HG02981 (cell line): ENCODE measurements at regions not wholly inside any gene's neighbourhood (a gene's known extent, or its start where the extent isn't known, plus 50 kb on each side); places are given as distances from the start of the nearest gene placed in this dataset.
"Not testable (repeated sequence)": the region's sequence is repeated elsewhere in the genome, so short reads cannot be mapped to it uniquely, and the experiment has no call there.

Source experiments
- ATAC-seq: cut with Tn5 transposase; IDR thresholded peaks from one replicate; pipeline ENCODE4 v1.9.1; 2021; ENCODE audit warnings: mild to moderate bottlenecking, moderate library complexity; ENCODE audit not compliant: unreplicated experiment

DNA sequence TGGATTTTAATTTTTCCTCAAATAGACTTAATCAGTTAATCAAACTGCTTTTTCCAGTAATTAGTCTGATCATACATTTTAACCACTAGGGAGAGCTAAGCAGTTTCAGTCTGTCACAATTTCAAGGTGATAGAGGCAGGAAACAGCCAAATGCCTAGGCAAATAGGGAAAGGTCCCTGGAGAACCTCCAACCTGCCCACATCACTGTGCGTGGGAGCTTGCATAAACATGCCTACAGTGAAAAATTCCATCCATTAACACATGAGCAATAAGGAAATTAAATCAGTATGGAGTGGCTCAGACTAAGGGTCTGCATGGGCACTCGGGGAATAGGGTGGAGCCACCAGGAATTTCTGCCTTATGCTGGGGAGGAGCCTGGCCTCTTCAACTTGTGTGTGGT, 74.6 kb downstream of the AASDHPPT start:
- no peak for ATAC-seq

DNA sequence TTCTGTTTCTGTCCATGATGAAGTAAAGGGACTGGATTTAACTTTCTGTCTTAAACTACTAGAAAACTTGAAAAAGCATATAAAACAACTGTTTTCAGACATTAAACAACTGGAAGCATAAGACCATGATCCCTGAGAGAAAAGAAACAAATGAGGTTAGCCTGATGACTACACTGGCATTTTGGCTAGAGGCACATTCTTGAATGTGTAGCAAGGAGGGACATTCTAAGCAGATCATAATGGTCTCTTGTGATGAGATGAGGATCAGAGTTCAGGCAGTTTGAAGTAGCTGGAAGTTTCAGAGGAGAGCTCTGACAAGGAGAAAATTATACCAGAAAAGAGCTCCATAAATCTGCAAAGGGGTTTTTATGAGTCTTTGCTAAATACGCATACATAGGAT, 75.4 kb downstream of the AASDHPPT start:
- ATAC-seq = no peak

DNA sequence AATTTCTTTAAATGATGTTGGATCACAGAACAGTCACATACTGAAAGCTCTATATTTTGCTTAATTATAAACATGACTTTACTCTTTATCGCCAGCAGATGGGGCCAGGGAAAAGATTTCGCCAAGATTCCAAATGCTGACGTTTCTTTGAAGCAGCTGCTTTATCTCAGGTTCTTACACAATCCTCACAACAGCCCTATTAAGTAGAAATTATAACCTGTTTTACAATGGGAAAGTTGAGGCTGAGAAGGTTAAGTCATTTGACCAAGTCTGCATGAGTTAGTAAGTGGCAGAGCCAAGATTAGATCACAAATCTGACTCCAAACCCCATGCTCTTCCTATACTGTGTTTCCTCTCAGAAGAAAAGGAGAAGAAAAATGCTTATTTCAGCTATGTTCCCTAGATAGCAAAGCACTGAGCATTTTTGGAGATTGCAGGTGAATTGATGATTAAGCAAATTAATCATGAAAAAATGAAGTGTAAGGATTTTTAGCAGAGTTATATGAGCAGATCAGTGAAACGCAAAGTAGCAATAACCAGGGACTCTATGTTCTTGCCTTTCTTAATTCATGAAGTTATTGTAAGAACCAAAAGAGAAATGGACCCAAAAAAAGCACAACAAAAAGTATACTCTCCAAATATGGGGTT, 79.0 kb downstream of the AASDHPPT start:
- peak; percentile 58 for ATAC-seq

GRCh38 chr11:106158406-106158805, 80.9 kb downstream of the AASDHPPT start:
- no peak for ATAC-seq

DNA sequence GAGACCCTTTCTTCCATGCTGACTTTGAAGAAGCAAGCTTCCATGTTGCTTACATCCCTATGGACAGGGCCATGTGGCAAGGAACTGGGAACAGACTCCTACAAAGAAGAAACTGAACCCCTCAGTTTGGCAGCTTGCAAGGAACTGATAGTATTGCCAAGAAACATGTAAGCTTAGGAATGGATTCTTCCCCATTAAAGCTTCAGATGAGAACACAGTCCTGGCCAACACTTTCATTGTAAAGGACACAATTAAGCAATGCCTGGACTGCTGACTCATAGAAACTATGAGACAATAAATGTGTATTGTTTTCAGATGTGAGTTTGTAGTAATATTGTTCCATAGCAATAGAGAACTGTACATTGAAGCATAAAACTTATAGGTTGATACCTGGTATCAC, 82.4 kb downstream of the AASDHPPT start:
- ATAC-seq = no peak

DNA sequence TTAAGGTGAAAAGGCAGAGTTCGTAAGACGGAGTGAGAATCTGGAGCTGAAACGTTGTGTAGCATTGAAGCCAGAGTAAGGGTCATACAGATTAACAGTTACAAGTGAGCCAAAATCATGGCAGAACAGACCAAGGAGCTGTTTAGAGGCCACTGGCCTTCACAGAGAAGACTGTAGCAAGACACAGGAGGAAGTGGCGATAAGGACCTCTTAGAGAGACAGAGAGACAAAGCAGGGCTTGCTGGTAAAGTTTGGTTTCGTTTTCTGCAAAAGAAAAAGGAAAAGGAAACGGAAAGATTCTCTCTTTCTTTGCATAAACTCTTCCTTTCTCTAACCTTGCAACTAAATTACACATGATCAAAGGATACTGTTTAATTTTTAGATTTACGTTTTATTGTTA, 83.0 kb downstream of the AASDHPPT start:
- ATAC-seq = no peak

DNA sequence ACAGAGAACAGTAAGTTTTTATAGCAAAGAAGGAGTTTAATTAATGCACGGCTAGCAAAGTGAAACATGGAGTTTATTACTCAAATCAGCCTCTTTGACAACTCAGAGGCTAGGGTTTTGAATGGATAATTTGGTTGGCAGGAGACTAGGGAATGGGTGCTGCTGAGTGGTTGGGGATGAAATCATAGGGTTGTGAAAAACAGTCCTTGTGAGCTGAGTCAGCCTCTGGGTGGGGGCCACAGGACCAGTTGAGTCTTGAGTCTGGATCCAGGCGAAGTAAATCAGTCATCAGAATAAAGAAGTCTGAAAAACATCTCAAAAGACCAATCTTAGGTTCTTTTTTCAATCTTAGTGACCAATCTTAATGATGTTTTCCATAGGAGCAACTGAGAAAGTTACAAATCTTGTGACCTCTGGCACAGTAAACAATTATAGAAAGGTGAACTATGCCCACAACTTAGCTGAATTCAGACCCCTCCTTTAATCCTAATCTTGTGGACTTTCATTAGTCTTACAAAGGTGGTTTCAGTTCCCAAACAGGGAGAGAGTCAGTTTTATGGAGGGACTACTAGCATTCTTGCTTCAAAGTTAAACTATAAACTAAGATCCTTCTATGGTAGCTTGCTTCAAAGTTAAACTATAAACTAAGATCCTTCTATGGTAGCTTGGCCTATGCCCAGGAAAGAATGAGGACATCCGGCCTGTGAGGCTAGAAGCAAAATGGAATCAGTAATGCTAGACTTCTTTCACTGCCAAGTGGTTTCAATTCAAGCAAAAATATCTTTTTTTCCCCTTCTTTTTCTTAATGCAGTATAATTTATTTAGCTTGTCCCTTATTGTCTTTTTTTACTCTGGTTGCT, 84.5 kb downstream of the AASDHPPT start:
- no peak for ATAC-seq

GRCh38 chr11:106167085-106167484, 89.6 kb downstream of the AASDHPPT start:
- no peak for ATAC-seq

GRCh38 chr11:106172386-106172991, 95.0 kb downstream of the AASDHPPT start:
- no peak for ATAC-seq

- ATAC-seq = no peak
Observed at GRCh38 chr11:106173291-106173690, 95.8 kb downstream of the AASDHPPT start.

GRCh38 chr11:106174003-106174402, 96.5 kb downstream of the AASDHPPT start:
- ATAC-seq = not testable (repeated sequence)

DNA sequence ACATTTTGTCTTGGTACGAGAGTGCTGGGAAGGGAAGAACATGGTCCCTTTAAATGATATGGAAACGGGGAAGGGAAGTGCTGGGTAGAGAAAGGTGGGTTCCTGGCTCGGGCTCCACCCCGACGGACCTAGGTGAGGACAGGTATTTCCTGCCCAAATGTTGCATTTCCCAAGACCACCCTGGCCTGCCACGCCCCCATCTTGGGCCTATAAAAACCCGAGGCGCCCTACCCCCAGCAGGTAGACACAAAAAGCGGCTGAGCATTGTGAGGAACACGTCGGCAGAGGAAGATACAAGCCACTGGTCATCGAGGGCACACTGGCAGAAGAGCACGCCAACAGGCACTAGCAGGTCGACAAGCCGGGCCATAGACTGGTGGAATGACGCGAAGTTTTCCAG, 99.4 kb downstream of the AASDHPPT start:
- ATAC-seq = no peak

GRCh38 chr11:106177311-106177710, 99.8 kb downstream of the AASDHPPT start:
- no peak for ATAC-seq

DNA sequence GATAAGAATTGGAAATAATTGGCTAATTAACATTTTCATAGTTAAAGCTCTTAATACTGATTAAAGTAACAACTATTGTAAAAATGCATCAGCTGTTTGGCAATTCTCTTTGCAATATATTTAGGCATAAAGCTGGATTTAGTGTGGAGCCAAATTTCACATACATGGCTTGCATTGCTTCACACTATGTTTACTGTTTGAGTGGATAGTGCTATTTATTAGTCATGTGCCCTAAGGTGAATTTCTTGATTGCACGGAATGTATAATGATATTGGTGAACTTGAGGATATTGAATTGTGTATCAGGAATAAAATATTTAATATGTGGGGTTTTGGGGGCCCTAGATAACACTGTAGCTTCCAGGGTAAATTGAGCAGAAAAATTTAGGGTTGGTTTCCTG, 100.9 kb downstream of the AASDHPPT start:
- no peak for ATAC-seq

- no peak for ATAC-seq
Observed at GRCh38 chr11:106179048-106179447, 101.6 kb downstream of the AASDHPPT start.

DNA sequence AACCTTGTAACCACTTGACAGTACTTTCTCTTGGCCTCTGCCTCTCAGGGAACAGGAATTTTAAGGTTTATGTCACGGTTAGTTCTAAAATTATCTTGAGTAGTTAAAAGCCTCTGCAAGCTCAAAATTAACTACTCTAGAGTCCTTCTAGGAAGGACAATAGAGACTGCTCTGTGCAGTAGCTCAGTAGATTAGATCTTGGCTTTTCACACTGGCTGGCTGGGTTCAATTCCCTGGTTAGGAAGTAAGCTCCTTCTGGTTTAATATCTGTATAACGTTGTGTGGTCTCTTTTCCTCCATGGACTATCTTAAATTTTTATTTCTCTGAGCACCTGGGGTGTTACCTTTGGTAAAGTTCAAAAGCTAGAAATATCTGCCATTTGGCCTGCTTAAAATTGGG, 109.2 kb downstream of the AASDHPPT start:
- no peak for ATAC-seq

DNA sequence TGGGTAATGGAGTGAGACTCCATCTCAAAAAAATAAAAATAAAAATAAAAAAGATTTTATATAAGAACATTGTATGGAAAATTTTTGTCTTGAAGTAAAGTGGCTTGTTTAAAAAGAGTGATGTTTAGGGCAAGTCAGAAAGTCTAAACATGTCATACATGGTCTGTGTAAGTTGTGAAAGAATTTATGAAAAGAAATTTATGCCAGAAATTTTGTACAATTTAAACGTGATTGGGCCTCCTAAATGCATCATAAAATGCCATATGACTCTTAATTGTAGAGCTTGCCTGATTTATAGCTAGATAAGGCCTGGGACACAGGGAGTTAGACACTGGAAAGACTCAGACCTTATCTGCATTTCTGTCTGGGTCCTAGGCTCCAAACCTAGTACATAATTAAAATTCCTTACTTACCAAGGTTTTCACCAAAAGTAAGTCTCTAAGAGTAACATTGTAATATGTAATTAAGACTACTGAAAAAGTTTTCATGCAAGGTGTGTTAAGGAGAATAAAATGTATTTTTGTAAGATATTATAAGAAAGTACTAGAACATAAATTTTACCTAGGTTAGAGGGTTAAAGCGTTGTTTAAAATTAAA, 110.5 kb downstream of the AASDHPPT start:
- ATAC-seq = no peak

DNA sequence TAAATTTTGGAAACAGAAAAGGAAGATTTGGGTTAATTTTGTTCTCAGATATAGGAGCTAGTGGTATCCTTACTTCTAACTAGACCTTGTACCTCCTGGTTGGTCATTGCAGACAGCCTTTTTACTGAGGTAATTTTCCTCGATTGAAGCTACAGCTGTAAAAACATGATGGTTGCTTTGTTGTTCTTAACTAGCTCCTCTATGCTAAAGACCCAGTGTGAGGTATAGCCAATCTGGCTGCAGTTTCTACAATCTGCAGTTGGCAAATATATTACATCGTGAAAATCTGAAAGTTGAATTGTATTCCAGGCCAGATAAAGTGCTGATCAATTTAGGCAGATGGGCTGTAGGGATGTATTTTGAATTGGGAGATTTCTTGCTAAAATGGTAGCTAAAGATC, 116.5 kb downstream of the AASDHPPT start:
- no peak for ATAC-seq

DNA sequence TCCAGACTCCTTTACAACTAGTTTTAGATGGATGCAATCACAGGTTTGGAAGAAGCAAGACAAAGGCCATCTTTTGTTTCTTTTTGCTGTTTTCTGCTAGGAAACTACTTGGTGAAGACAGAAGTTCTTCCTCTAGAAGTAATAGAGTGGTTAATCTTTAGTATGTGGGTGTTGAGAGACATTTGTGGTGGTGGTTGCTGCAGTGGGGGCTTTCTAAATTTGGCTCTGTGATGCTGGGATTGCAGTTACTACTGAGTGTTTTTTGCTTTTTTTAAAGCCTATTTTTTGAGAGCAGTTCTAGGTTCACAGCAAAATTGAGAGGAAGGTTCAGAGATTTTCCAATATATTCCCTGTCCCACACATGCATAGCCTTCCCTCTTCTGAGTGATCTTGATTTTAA, 120.0 kb downstream of the AASDHPPT start:
- ATAC-seq = no peak

GRCh38 chr11:106202935-106203620, 125.6 kb downstream of the AASDHPPT start:
- ATAC-seq = no peak

DNA sequence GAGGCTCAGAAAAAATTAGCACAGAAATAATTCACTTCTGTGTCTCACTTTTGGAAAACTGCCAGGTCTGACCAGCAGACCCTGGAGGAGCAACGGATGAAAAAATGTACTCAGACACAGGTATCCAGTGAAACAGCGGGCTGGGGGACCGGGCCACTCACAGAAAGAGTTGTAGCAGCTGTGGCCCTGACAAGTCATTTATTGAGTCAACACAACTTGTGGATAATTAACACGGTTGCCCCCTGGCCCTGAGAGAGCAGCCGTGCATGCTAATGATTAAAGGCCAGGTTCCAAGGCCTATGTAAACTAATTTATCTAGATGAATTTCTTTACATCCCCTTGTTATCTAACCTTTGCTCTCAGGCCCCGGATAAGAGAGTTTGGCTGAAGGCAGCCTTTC, 131.3 kb downstream of the AASDHPPT start:
- ATAC-seq = no peak
